NAMALWA (cell line): ENCODE measurements at regions not wholly inside any gene's neighbourhood (a gene's known extent, or its start where the extent isn't known, plus 50 kb on each side); places are given as distances from the start of the nearest gene placed in this dataset.
"Not testable (repeated sequence)": the region's sequence is repeated elsewhere in the genome, so short reads cannot be mapped to it uniquely, and the experiment has no call there.

Source experiments
- DNase-seq: peaks from one replicate; pipeline ENCODE4 v3.0.0-alpha.2; 2015; ENCODE audit warnings: low spot score

- DNase-seq = no peak
These were observed 253.0 kb upstream of the P2RY1 start for GRCh38 chr3:152581951-152582350.

DNA sequence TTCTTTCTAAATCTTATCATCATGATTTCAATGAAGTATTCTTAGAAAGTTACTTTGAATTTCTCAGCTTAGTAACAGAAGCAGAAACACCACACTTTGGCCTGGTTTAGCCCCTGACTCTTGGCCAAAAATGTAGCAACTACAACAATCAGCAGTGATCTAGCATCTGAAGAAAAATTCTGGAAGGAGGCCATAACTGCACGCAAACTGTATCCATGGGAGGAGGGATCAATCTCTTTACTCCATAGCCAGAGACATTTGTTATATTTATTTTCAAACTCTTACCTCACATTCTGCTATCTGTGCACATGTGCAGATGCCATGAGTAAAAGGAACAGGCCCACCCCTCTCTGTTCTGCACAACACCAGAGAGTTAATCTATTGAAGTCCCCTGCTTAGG is 251.0 kb upstream of the P2RY1 start:
- no peak for DNase-seq

DNA sequence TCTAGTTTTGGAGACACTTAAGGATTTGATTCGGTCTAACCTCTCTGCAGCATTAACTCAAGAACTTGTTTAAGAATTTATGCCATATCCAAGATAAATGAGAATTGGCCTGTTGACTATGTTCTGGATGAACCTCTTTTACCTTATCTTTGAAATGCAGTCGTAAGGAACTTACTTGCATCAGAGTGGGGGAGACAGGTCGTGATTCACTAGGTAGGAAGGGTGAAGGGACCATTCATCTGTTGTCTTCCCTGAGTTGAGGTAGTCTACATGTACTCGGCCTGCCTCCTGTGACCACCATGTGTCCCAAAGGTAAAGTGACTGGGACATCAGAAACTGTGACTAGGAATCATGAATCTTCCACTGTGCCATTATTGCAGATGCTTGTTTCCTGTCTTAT is 248.0 kb upstream of the P2RY1 start:
- DNase-seq = no peak

GRCh38 chr3:152587861-152588260 is 247.1 kb upstream of the P2RY1 start:
- DNase-seq = no peak

DNA sequence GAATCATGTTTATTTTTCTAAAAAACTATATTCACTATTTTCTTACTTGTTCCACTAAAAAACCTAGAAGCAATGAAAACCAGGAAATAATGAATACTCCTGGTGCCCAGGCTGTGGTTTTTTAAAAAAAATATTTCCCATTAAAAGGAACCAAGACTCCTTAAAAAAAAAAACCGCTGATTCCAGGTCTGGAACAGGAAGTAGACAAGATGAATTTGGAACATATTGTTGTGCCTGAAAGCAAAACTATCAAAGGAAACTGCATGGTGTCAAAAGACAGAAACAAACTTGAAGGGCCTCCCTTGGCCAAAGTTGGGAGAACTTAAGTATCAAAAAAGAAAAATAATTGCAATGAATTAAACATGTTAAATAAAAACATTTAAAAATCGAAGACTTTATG is 245.3 kb upstream of the P2RY1 start:
- DNase-seq = no peak

GRCh38 chr3:152591515-152591914 is 243.4 kb upstream of the P2RY1 start:
- no peak for DNase-seq

DNA sequence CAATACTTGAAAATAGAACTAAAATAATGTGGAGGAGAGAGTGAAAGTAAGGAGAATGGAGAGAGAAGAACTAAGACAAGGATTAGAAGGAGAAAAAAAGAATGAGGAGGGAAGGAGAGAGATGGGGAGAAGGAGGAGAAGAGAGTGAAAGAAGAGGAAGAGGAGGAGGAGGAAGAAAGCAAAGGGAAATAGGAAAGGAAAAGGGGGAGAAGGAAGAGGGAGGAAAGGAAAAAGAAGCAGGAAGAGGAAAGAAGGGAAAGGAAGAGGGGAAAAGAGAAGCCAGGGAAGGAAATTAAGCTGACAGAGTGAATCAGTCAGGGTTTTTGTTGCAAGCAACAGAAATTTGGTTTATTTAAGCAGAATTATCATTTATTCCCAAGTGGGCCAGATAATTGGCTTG is 241.7 kb upstream of the P2RY1 start:
- DNase-seq = no peak

DNA sequence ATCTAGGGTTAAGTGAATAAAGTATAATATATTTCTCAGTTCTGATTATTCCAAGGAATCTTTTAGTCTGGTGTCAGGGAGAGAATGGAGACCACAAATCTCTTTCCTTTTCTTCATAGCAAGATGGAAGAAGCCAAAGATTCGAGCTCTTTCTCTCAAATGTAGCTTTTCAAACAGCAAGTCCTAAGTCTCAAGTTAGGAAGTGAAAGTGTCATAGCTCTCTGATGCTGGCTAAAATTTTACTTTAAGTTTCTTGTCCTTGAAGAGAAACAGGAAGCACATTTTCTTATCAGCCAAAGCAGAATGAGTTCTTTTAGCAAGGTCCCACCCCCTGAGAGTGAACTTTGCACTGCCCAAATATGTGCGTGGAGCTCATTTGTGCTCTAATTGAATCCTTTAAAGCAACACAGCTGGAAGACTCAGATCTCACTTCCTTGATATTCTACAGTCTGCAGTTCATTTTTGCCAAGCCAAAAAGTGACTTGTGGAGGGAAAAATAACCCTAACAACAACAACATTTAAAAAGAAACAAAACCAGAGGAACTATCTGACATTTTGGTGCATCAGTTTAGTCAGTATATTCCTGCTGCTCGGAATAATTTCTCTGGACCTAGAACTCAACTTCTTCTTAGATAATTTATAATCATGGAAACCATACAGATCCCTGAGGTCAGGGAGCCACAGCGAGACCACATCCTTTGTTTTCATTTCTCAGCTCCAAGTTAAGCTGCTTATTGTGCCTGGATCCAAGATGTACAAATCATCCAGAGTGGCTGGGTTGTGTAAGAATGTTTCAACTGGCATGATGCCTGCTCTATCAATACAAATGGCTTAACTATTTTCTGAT is 238.7 kb upstream of the P2RY1 start:
- peak; percentile 81 for DNase-seq

DNA sequence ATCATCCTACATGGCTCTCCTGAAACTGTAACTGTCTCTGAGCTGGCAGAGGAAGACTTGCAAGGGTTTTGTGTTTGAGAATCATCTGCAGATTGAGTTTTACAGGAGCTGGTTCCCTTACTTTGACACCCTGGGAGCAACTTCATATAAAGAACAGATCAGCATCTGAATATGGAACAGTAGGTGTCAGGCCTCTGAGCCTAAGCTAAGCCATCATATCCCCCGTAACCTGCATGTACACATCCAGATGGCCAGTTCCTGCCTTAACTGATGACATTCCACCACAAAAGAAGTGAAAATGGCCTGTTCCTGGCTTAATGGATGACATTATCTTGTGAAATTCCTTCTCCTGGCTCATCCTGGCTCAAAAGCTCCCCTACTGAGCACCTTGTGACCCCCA is 238.1 kb upstream of the P2RY1 start:
- DNase-seq = not testable (repeated sequence)

GRCh38 chr3:152606146-152606545 is 228.8 kb upstream of the P2RY1 start:
- DNase-seq = no peak

GRCh38 chr3:152607179-152607578 is 227.8 kb upstream of the P2RY1 start:
- DNase-seq = no peak

- no peak for DNase-seq
These were observed 226.0 kb upstream of the P2RY1 start for GRCh38 chr3:152608696-152609594.

DNA sequence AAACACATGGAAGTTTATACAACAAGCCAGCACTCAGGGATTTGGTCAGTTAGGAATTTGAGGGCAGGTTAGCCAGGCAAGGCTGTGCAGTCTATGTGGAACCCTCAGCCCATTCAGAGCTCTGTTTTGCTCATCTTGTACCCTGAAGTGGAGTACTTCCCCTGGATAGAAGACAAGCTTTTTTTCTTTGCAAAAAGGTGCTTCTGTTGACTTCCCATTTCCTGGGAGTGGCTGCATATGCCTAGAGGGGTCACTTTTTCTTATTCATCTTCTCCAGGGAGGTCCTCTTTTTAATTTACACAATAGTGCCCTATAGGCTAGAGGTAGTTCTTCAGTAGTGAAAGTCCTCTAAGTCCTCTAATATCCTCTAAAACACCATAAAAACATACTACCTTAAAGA is 225.0 kb upstream of the P2RY1 start:
- no peak for DNase-seq

GRCh38 chr3:152610622-152611021 is 224.3 kb upstream of the P2RY1 start:
- DNase-seq = no peak

- no peak for DNase-seq
These were observed 223.0 kb upstream of the P2RY1 start for GRCh38 chr3:152611905-152612304.

DNA sequence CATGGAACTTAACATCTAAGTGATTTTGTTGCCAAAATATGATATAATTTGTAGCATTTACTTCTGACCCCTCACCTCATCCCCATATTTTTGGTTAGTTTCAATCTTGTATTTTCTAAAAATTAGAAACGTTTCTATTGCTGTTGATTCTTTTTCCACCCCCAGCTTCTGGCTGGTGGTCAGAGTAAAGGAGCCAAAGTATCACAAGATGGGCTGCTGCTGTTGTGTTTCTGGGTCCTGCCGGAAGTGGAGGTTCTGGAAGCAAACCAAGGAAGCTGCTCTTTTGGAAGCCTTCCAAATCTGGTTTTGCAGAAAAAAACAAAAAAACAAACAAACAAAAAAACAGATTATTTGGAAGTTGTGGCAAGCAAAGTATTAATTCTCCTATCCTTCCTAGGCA is 221.1 kb upstream of the P2RY1 start:
- no peak for DNase-seq

- DNase-seq = no peak
These were observed 219.2 kb upstream of the P2RY1 start for GRCh38 chr3:152615681-152616080.

- no peak for DNase-seq
These were observed 217.3 kb upstream of the P2RY1 start for GRCh38 chr3:152617609-152618008.

DNA sequence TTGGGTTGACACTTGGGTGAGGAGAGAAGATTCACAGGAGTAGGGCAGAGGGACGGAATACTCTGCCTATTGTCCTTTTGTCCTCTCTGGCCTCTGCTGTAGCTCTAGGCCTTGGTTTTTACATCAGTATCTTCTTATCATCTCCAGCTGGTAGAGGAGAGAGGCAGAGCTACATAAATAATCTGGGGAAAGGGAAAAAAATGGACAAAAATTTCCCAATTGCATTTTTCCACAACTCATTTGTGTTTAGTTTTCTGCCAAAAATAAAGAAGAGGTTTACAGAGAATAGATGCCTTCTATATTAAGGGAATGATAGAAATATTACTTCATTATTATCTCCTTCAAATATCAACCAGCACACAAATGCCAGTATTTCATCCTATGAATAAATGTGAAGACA is 216.4 kb upstream of the P2RY1 start:
- DNase-seq = no peak

- DNase-seq = no peak
These were observed 215.2 kb upstream of the P2RY1 start for GRCh38 chr3:152619691-152620090.

DNA sequence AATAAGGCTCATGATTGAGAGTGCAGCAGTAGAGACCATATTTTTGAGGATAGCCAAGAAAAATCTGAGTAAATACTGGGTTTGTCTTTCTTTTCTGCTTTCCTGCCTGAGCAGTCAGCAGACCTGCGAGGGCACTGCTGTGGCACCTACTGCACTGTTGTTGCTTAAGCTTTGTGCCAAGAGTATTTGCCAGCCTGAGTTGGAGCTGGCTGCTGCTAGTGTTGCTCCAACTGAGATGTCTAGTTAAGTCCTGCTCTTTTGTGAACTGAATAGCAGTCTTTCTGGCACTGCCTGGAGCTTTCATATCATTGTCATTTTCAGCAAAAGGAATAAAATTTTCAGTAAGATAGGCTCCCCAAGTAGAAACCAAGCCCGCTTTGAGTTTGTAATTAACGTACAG is 214.5 kb upstream of the P2RY1 start:
- DNase-seq = no peak

- DNase-seq = no peak
These were observed 213.7 kb upstream of the P2RY1 start for GRCh38 chr3:152621006-152621868.
